ENCODE measurements at regions not wholly inside any gene's neighbourhood (a gene's known extent, or its start where the extent isn't known, plus 50 kb on each side); places are given as distances from the start of the nearest gene placed in this dataset.

DNA sequence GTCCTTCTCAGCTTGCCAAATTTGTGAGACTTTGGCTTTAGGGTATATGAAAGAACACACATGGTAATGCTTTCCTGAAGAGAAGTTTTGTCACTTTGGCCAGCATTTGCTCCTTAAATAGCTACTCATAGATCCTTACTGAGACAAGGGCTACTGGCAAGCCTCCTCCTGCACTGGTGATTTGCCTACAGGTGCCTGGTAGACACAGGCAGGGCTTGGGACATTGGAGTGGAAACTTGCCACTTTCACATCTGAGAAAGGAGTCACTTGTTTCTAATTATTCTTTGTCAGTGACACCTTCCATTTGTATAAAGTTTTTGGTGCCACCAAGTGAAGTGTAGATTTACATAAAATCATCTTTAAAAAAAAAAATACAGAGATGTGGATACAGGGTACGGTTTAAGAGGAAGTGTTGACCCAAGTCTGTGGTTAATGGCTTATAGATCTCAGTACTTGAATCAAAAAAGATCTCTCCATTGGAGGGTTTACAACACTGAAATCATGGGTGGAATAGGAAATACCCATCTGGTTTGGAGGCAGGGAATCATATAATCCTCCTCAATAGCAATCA is 132.8 kb upstream of the GADL1 start:
- TF ChIP-seq POLR2A (IDR thresholded peaks at IDR 0.05) = no peak
- TF ChIP-seq, protein P1, sequence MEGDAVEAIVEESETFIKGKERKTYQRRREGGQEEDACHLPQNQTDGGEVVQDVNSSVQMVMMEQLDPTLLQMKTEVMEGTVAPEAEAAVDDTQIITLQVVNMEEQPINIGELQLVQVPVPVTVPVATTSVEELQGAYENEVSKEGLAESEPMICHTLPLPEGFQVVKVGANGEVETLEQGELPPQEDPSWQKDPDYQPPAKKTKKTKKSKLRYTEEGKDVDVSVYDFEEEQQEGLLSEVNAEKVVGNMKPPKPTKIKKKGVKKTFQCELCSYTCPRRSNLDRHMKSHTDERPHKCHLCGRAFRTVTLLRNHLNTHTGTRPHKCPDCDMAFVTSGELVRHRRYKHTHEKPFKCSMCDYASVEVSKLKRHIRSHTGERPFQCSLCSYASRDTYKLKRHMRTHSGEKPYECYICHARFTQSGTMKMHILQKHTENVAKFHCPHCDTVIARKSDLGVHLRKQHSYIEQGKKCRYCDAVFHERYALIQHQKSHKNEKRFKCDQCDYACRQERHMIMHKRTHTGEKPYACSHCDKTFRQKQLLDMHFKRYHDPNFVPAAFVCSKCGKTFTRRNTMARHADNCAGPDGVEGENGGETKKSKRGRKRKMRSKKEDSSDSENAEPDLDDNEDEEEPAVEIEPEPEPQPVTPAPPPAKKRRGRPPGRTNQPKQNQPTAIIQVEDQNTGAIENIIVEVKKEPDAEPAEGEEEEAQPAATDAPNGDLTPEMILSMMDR (IDR thresholded peaks at IDR 0.05) = no peak
